ENCODE measurements at regions not wholly inside any gene's neighbourhood (a gene's known extent, or its start where the extent isn't known, plus 50 kb on each side); places are given as distances from the start of the nearest gene placed in this dataset.

- no peak for ATAC-seq
- H3K4me3 ChIP-seq (ENCODE audit: low read length), result no peak overlapping the region
- no peaks in the 10 kb centered on the region for H3K36me3 ChIP-seq (ENCODE audit: control insufficient read depth, insufficient read depth, low read length)
- DNase-seq, result no peak
- no peak overlapping the region for H3K27ac ChIP-seq (ENCODE audit: low read length)
- Mint-ChIP-seq H3K4me3 (no peak overlapping the region), H3K27ac (no peak overlapping the region), H3K36me3 (no peaks in the 10 kb centered on the region), H3K9me3 (peaks cover 3 to 9% of the 10 kb centered on the region in 2 donors), H3K4me1 (no peaks in the 10 kb centered on the region), H3K27me3 (ENCODE audit: low read depth in 2 of 2) (no peaks in the 10 kb centered on the region)
- TF ChIP-seq CTCF (IDR thresholded peaks at IDR 0.05), result no peak
- H3K4me1 ChIP-seq (ENCODE audit: control insufficient read depth, insufficient read depth, low read length), result no peaks in the 10 kb centered on the region
- no peaks in the 10 kb centered on the region for H3K27me3 ChIP-seq (ENCODE audit: control insufficient read depth, insufficient read depth, low read length)
- H3K9me3 ChIP-seq (ENCODE audit: control insufficient read depth, insufficient read depth, low read length), result no peaks in the 10 kb centered on the region
- 76% methylated on average over 3 of the region's 3 CpGs for WGBS (ENCODE audit: insufficient coverage)
- intact Hi-C loops (cut with micrococcal nuclease), result loop anchor here (10.0 kb wide), 1 partner anchor 1187 kb away; no protein-coding TSS in a partner anchor
Observed at GRCh38 chr5:165201369-165201768, 1696.0 kb downstream of the MAT2B start.

GRCh38 chr5:165201771-165202518 lies 1696.5 kb downstream of the MAT2B start:
- Histone ChIP-seq H3K4me3 (ENCODE audit: low read length) (no peak overlapping the region), H3K4me1 (ENCODE audit: control insufficient read depth, insufficient read depth, low read length) (no peaks in the 10 kb centered on the region)
- ATAC-seq, result no peak

GRCh38 chr5:165202519-165202910 lies 1697.1 kb downstream of the MAT2B start:
- H3K9me3 Mint-ChIP-seq, result peaks cover 0 to 6% of the 10 kb centered on the region in 2 donors
- Histone ChIP-seq H3K27ac (ENCODE audit: low read length) (no peak overlapping the region), H3K4me1 (ENCODE audit: control insufficient read depth, insufficient read depth, low read length) (no peaks in the 10 kb centered on the region), H3K9me3 (ENCODE audit: control insufficient read depth, insufficient read depth, low read length) (no peaks in the 10 kb centered on the region), H3K27me3 (ENCODE audit: control insufficient read depth, insufficient read depth, low read length) (no peaks in the 10 kb centered on the region), H3K36me3 (ENCODE audit: control insufficient read depth, insufficient read depth, low read length) (no peaks in the 10 kb centered on the region), H3K4me3 (ENCODE audit: low read length) (no peak overlapping the region)
- DNase-seq, result no peak
- 100% methylated on average over 3 of the region's 3 CpGs for WGBS (ENCODE audit: insufficient coverage)
- no peak overlapping the region for H3K27ac Mint-ChIP-seq
- no peaks in the 10 kb centered on the region for H3K27me3 Mint-ChIP-seq (ENCODE audit: low read depth in 2 of 2)
- no peaks in the 10 kb centered on the region for H3K4me1 Mint-ChIP-seq
- TF ChIP-seq CTCF (IDR thresholded peaks at IDR 0.05), result no peak
- H3K4me3 Mint-ChIP-seq, result no peak overlapping the region
- H3K36me3 Mint-ChIP-seq, result no peaks in the 10 kb centered on the region
- ATAC-seq, result no peak
- intact Hi-C loops (cut with micrococcal nuclease), result loop anchor here (10.0 kb wide), 1 partner anchor 1188 kb away; no protein-coding TSS in a partner anchor

More at GRCh38 chr5:165201771-165202518, 1696.5 kb downstream of the MAT2B start:
- no peaks in the 10 kb centered on the region for H3K9me3 ChIP-seq (ENCODE audit: control insufficient read depth, insufficient read depth, low read length)
- H3K36me3 ChIP-seq (ENCODE audit: control insufficient read depth, insufficient read depth, low read length), result no peaks in the 10 kb centered on the region
- Mint-ChIP-seq H3K27ac (no peak overlapping the region), H3K4me1 (no peaks in the 10 kb centered on the region), H3K27me3 (ENCODE audit: low read depth in 2 of 2) (no peaks in the 10 kb centered on the region), H3K36me3 (no peaks in the 10 kb centered on the region), H3K9me3 (peaks cover 2 to 8% of the 10 kb centered on the region in 2 donors), H3K4me3 (no peak overlapping the region)
- no peak for DNase-seq
- no peak overlapping the region for H3K27ac ChIP-seq (ENCODE audit: low read length)
- intact Hi-C loops (cut with micrococcal nuclease), result loop anchor here (10.0 kb wide), 1 partner anchor 1187 kb away; no protein-coding TSS in a partner anchor
- no peaks in the 10 kb centered on the region for H3K27me3 ChIP-seq (ENCODE audit: control insufficient read depth, insufficient read depth, low read length)
- TF ChIP-seq CTCF (IDR thresholded peaks at IDR 0.05), result no peak

Measured in natural killer cell (primary cell).